ENCODE measurements at regions not wholly inside any gene's neighbourhood (a gene's known extent, or its start where the extent isn't known, plus 50 kb on each side); places are given as distances from the start of the nearest gene placed in this dataset.

DNA sequence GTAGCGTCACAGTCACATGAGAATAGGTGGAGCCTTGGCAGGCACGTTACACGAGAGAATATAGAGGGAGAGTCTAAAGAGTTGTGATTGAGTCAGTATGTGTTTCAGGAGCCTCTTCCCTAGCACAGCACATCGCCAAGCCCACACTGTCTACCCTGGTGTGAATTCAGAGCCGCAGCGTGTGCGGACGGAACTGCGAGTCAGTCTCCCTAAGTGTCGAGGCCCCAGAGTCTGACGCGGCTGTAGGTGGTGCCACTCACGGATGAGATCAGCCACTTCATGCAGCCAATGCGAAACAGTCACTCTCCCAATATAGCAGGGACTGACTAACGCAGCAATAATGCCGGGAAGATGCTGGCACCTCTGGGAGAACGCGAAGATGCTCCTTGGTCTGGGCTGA is 587.3 kb upstream of the ID2 start:
- DNase-seq: no peak
- Histone ChIP-seq H3K4me1 (no peaks in the 10 kb centered on the region), H3K4me3 (no peak overlapping the region), H3K36me3 (no peaks in the 10 kb centered on the region), H3K27ac (no peak overlapping the region), H3K27me3 (no peaks in the 10 kb centered on the region), H3K9me3 (no peaks in the 10 kb centered on the region)
- intact Hi-C loops (cut with DNase I; ENCODE audit: low total_unique reads) (no loop called here), in situ Hi-C loops (cut with MboI; ENCODE audit: low pct_ligation_motif_present in 1 of 4, low pct_unique_long_range_greater_than_20kb in 1 of 4, low sequenced_read_pairs in 3 of 4) (no loop called here)
- 92 to 94% methylated on average over 16 to 18 of the region's 18 CpGs for WGBS, 2 donors (ENCODE audit: low coverage in 1 of 2)
- TF ChIP-seq POLR2AphosphoS5 (IDR thresholded peaks at IDR 0.05): no peak
- TF ChIP-seq, protein P1, sequence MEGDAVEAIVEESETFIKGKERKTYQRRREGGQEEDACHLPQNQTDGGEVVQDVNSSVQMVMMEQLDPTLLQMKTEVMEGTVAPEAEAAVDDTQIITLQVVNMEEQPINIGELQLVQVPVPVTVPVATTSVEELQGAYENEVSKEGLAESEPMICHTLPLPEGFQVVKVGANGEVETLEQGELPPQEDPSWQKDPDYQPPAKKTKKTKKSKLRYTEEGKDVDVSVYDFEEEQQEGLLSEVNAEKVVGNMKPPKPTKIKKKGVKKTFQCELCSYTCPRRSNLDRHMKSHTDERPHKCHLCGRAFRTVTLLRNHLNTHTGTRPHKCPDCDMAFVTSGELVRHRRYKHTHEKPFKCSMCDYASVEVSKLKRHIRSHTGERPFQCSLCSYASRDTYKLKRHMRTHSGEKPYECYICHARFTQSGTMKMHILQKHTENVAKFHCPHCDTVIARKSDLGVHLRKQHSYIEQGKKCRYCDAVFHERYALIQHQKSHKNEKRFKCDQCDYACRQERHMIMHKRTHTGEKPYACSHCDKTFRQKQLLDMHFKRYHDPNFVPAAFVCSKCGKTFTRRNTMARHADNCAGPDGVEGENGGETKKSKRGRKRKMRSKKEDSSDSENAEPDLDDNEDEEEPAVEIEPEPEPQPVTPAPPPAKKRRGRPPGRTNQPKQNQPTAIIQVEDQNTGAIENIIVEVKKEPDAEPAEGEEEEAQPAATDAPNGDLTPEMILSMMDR (IDR thresholded peaks at IDR 0.05): no peak
- no peak for TF ChIP-seq EP300 (IDR thresholded peaks at IDR 0.05; ENCODE audit: low read depth)
- no peak for TF ChIP-seq POLR2A (IDR thresholded peaks at IDR 0.05)

DNA sequence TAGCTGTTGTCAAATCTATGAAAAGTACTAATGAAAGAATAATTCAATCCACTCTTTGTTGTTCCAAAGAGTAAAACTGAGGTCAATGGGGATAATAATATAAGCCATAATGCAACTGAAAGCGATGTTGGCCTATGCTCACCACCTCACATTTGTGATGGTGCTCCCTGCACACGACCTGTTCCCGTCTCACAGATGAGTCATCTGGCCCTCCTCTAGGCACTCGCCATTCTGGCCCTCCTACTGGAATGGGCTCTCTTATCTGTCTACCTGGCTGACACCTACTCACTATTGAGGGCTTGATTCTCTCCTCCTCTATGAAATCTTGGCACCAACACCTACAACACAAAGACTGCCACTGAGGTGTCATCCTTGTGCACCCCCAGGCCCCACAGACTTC is 585.9 kb upstream of the ID2 start:
- DNase-seq: no peak
- in situ Hi-C loops (cut with MboI; ENCODE audit: low pct_ligation_motif_present in 1 of 4, low pct_unique_long_range_greater_than_20kb in 1 of 4, low sequenced_read_pairs in 3 of 4): no loop called here
- intact Hi-C loops (cut with DNase I; ENCODE audit: low total_unique reads): no loop called here
- no peaks in the 10 kb centered on the region for H3K36me3 ChIP-seq
- WGBS, 2 donors (ENCODE audit: low coverage in 1 of 2): 83 to 93% methylated on average over 4 of the region's 4 CpGs
- H3K9me3 ChIP-seq: no peaks in the 10 kb centered on the region
- no peak overlapping the region for H3K27ac ChIP-seq
- no peak overlapping the region for H3K4me3 ChIP-seq
- TF ChIP-seq POLR2A (IDR thresholded peaks at IDR 0.05) (no peak), EP300 (IDR thresholded peaks at IDR 0.05; ENCODE audit: low read depth) (no peak), POLR2AphosphoS5 (IDR thresholded peaks at IDR 0.05) (no peak)
- TF ChIP-seq, protein P1 (IDR thresholded peaks at IDR 0.05): no peak
- H3K27me3 ChIP-seq: no peaks in the 10 kb centered on the region
- no peaks in the 10 kb centered on the region for H3K4me1 ChIP-seq

DNA sequence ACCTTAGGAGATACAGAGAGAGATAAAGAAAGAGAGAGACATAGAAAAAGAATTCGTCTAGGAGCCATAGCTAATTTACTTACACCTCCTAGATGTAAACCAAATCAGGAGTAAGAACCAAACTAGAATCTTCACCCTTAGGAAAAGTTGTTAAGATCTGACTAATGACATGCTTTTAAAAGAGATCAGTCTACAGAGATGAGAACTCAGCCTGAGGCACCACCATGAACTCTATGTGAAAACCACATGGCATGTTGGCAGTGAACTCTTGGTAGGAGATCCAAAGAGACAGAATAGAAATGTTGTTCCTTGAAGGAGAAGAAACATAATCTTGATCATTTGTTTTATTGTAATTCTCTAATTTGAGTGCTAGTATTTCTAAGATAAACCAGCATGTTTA is 585.4 kb upstream of the ID2 start:
- Histone ChIP-seq H3K36me3 (no peaks in the 10 kb centered on the region), H3K27ac (no peak overlapping the region), H3K4me1 (no peaks in the 10 kb centered on the region), H3K9me3 (no peaks in the 10 kb centered on the region), H3K4me3 (no peak overlapping the region), H3K27me3 (no peaks in the 10 kb centered on the region)
- intact Hi-C loops (cut with DNase I; ENCODE audit: low total_unique reads): no loop called here
- DNase-seq: no peak
- WGBS, 2 donors (ENCODE audit: low coverage in 1 of 2): 76 to 93% methylated on average over 1 of the region's 1 CpG
- no peak for TF ChIP-seq POLR2AphosphoS5 (IDR thresholded peaks at IDR 0.05)
- TF ChIP-seq, protein P1 (IDR thresholded peaks at IDR 0.05): no peak
- TF ChIP-seq POLR2A (IDR thresholded peaks at IDR 0.05): no peak
- TF ChIP-seq EP300 (IDR thresholded peaks at IDR 0.05; ENCODE audit: low read depth): no peak
- in situ Hi-C loops (cut with MboI; ENCODE audit: low pct_ligation_motif_present in 1 of 4, low pct_unique_long_range_greater_than_20kb in 1 of 4, low sequenced_read_pairs in 3 of 4): no loop called here

DNA sequence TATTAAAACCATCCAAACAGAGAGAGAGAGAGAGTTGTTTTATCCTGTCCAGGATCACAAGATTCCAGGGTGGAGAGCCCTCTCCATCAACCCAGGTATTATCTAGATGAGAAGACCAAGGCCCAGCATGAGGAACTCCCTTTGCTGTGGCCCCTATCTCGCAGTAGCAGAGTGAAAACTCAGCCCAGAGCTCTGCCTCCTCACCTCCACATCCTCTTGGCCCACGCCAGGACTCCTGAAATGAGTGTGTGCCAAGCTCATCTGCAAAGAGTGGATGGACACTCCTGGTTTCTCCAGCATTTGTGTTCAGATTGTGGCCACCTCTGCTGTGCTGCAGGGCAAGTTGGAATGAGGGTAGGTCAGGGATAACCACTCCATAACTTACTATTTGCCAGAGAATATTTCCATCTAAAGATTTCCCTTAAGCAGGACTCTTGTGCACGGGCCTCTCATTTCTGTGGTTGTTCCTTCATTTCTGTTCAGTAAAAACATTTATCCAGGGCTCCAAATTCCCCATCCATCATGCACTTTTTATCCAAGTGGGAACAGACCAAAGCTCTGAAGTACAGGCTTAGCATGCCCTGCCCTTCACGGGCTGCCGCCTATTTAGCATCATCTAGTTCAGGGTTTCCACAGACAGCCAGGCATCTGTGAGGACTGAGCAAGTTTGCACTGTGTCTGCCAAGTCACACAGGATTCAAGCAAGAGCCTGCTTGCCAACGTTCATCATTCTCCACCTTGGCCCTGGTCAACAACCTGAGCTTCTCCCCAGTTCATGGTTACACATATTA is 583.2 kb upstream of the ID2 start:
- Histone ChIP-seq H3K9me3 (no peaks in the 10 kb centered on the region), H3K4me1 (no peaks in the 10 kb centered on the region), H3K36me3 (no peaks in the 10 kb centered on the region), H3K27ac (peak overlapping the region in 1 of 4 donors; percentile 30), H3K4me3 (no peak overlapping the region), H3K27me3 (no peaks in the 10 kb centered on the region)
- intact Hi-C loops (cut with DNase I; ENCODE audit: low total_unique reads) (no loop called here), in situ Hi-C loops (cut with MboI; ENCODE audit: low pct_ligation_motif_present in 1 of 4, low pct_unique_long_range_greater_than_20kb in 1 of 4, low sequenced_read_pairs in 3 of 4) (no loop called here)
- WGBS, 2 donors (ENCODE audit: low coverage in 1 of 2): 50 to 70% methylated on average over 1 to 6 of the region's 6 CpGs
- no peak for DNase-seq
- TF ChIP-seq, protein P1 (IDR thresholded peaks at IDR 0.05): no peak
- TF ChIP-seq POLR2AphosphoS5 (IDR thresholded peaks at IDR 0.05): no peak
- no peak for TF ChIP-seq POLR2A (IDR thresholded peaks at IDR 0.05)
- no peak for TF ChIP-seq EP300 (IDR thresholded peaks at IDR 0.05; ENCODE audit: low read depth)
